Stimulated activated naive CD4-positive, alpha-beta T cell (primary cell): ENCODE measurements at regions not wholly inside any gene's neighbourhood (a gene's known extent, or its start where the extent isn't known, plus 50 kb on each side); places are given as distances from the start of the nearest gene placed in this dataset.

Source experiments
- DNase-seq, 6 experiments: peaks; one replicate each; lab custom pipeline; 2025; lab: John Stamatoyannopoulos, UW

DNA sequence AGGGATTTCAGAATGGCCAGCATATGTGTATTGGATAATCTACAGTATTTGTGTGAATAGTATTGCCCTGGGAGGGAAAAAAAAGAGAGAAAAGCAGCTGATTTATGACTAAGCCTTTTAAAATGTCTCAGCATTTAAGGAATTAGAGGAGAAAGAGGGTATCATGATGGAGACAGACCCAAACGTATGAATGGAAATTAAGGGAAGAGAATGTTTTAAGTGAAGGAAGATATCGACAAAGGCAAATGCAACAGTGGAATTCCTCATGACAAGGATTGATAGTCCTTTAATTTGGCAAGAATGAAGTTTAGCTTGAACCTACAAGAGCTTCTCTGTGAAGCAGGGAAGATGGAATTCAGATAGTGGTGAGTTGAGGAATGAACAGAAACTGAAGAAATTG is 367.3 kb upstream of the POU3F2 start:
- no peak for DNase-seq

DNA sequence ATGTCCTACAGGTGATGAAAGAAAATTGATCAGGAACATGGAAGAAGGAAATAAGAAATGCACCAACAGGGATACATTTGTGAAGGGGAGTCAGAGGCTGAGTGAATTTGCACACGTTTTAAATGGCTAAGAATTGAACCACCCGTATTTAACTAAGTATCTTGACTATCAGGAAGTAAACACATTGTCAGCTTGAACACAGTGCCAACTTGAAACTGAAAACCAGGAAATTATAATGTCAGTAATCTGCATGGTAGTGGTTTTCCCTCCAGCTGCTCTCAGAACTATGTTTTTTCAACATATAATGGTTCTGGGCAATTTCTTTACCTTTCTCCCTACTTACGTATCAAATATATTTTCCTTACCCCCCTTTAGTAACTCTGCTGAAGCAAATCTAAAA is 366.5 kb upstream of the POU3F2 start:
- no peak for DNase-seq

DNA sequence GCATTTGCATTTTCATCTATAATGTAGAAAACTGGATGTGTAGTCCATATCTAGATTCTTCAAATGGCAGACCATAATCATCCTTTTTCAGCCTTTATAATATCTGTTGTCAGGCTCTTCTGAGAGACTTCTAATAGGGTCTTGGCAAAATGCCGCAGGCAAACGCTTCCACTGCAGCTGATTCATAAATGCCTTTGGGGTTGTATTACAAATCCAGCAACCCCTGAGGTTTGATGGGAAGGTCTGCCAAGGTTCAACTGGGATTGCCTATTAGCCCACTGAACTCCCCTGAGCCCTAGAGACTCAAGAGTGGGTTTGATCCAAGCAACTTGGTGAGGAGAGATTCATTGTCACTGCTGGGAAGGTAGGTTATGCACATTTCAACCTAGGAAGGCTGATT is 365.2 kb upstream of the POU3F2 start:
- no peak for DNase-seq

DNA sequence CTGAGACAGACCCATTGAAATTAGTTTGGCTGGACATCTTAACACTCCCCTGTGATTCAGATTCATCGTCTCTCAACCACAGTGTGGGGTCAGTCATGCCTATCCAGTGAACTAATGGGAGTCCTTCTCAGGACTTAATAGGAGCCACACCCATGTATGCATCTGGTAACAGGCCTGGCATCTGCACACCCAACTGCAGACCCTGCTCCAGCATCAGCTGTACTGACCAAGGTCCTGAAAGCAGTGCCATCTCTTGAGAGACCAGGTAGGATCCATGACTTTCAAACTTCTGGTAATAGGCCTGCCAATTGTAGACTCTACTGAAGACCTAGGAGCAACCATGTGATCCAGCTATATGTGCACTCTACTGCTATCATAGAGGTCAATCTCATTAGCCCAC is 363.6 kb upstream of the POU3F2 start:
- no peak for DNase-seq

DNA sequence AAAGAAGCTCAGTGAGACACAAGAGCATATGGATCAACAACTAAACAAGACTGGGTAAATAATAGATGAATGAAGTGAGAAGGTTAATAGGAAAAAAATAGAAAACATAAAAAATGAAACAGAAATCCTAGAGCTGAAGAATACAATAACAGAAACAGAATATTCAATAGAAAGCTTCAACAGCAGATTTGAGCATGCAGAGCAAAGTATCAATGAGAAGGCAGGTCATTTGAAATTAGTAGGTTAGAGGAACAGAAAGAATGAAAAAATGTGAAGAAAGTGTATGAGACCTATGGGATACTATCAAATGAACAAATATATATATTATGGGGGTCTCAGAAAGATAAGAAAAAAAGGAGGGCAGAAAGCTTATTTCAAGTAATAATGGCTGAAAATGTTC is 362.9 kb upstream of the POU3F2 start:
- DNase-seq: no peak

DNA sequence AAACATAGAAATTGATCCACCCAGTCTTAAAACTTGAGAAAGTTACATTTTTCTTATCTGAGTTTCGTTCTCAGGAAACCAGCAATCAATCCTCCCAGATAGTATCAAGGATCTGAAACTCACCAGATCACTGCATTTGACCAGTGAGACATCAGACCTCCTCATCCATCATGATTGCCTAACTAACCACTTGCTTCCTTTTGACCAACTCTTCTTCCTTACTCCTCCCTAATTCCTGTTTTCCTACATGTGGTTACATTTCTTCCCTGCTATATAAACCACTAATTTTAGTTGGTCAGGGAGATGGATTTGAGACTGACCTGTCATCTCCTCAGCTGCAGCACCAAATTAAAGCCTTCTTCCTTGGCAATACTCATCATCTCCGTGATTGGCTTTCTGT is 357.1 kb upstream of the POU3F2 start:
- no peak for DNase-seq

DNA sequence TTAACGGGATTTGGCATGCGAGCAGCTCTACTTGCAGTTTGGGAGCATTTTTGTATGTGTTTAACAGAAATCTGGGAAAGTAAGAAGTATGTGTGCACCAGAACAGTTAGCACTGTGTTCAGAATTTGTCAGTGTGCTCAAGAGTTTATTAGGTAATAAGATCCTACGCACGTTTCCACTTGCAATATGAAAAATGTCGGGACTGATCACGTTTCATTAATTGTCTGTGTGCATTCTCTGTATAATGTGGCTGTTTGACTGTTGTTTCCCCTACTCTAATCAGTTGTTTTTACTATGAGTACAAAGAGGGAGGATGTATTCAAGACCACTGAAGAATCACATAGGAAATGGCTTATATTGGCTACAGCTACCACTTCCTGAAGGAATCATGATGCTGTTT is 349.7 kb upstream of the POU3F2 start:
- DNase-seq: no peak

DNA sequence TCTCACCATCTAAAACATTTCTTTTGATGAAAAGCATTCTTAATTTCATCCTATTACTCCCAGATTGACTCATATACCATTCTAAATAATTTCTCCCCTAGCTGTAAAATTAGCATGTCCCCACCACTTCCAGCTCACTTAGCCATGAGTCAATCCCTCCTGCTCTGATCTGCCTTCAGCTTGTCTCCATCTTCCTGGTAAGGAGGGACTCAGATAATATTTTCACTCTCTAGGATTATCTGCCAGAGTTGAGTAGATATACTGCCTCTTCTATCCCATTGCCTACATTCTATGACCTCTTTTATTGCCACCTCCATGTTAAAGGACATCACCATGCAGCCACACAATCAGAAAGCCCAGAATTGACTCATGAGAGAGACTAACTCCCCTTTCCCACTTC is 348.8 kb upstream of the POU3F2 start:
- DNase-seq: no peak

DNA sequence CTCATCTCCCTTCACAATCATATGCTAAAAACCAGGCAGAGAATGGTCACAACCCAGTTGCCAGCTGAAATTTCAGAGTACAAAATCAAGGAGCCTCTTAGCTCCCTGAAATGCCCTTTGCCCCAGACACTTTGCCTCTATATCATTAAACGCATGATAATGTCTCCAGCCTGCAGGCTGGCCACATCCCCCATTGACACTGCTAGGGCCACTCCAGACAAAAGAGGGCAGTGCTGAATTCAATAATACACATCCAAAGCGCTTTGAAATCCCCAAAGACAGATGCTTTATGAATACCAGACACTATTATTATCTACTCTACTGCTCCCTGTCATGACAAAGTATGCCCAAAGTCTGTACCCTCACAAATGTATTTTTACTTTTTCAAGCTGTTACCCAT is 348.3 kb upstream of the POU3F2 start:
- no peak for DNase-seq

DNA sequence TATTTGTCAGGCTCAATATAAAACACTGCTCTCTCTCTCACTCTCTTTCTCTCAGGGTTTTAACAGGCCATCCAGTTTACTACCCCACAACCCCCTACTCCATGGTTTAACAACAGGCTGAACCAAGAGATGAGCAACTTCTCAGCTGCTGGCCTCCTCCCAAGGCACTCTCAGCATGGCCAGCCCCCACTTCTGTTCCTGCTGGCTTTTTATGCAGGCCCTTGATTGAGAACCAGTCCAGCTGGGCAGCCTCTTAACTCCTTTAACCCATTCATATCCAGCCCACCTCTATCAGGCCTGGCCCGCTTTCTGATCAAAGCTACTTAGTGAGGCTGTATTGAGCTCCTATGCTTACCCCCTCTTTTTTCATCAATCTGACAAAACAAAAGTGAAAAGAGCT is 346.8 kb upstream of the POU3F2 start:
- DNase-seq: no peak

DNA sequence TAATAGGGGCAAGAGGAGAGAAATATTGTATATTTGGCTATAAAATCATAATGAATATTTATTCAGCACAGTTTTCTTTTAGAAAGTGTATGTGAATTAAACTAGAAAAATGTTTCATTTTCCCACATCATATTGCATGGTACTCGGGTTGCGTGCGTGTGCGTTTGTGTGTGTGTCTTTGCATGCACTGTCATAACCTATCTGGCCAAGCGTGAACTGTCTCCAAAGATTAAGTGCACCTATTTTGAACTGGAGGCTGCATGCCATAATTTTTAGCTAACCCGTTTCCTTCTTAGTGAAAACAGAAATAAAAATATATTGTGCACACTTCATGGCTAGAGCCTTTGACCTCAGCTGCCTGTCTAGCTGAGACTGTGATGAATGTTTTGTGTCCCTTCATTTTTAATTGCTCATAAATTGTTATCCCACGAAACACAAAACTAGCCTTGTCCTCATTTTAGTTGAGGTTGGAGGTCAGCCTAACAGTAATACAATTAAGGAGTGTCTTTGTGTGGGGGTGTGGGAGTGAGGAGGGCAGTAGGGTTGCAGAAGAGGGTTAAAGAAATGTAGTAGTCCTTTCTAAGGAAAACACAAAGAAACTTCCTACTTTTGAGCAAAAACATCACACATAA is 336.1 kb upstream of the POU3F2 start:
- no peak for DNase-seq

DNA sequence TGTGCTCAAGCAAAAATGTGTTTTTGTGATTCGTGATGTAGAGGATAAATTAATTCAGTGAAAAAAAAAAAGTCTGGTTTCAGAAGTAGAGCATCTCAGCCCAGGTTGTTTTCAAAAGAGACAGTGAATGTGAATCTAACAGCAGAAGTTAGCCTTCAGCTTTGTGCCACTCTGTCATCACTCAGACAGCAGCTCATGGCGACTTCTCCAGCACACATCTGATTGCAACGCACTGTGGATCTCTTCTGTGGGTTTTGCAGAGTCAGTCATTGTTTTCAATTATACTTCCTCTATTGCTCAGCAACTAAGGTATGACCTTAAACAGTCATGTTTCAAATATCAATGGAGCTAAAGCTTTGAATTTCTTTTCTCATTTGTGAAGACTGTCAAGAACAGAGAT is 335.5 kb upstream of the POU3F2 start:
- no peak for DNase-seq

DNA sequence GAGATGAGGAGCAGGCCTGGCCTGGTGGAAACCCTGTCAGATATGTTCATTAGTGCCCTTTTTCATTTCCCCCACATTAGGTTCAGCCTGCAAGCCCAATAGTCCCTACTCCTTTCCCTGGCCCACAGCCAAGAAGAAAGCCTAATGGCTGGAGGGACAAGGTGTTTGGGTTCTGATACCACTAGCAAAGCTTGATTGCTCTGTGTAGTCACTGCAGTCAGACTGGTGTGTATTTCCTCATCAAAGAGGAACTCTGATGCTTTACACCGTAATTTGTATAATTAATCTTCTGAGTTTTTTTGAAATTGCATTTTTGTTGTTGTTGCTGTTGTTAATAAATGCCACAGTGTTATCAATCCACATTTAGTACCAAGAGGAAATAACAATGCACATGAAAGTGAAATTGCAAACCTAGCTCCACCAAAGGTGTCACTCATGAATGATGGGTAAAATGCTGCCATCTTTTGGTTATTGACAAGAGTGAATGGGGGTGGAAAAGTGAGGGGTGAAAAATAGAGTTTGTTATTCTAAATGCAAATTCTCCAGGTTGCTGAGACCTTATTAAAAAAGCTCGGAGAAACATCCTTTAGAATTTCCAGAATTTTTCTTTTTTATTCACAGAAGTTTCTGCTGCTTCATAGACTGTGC is 320.2 kb upstream of the POU3F2 start:
- no peak for DNase-seq

DNA sequence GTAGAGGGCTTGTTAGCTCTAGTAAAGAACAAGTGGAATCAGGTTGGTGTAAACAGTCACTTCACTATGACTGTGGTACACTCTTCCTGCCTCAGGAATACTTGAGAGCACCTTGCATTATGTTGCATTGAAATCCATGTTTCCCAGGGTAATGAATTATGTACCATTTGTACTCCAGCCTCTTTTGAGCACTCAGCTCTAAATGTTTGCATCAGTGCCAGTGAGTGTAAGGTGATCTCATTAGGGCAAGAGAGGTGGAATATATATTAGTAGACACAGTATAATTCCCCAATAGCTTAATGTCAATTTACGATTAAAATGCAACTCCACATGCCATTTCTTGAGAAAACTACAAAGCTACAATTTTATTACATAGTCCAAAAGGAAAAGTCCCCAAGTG is 319.6 kb upstream of the POU3F2 start:
- no peak for DNase-seq

DNA sequence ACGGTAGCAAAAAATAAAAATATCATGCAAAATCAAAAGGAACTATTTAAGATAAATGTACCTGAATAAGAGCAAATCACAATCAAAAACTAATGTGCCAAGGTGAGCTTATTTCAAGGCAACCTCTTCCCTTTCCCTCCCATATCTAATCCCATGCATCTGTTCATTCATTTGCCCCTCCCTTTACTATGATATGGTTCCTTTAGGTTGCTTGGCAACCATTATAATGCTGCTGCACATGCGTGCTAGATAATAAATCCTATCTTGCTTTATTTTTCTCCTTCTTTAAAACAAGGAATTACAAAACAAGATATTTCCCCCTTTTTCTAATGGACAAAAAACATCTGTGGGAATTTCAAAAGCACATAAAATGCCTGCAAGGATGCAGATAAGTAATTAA is 318.2 kb upstream of the POU3F2 start:
- no peak for DNase-seq

DNA sequence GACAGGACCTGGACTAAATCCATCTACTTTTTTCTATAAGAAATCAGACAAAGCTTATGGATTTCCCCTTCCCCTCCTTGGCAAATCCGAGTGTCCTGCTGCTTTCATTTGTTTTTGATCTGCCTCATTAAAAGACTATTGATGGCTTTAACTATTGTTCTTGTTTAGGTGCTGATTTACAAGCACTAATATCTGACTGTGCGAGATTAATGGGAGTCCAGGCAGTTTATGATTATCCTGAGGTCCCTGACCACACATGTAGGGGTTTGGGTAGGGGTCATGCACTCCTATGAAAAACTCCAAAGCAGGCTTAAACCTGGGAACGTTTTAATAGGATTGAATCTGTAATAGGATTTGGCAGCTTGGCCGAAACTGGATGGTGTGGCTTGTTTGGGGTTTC is 317.5 kb upstream of the POU3F2 start:
- no peak for DNase-seq

DNA sequence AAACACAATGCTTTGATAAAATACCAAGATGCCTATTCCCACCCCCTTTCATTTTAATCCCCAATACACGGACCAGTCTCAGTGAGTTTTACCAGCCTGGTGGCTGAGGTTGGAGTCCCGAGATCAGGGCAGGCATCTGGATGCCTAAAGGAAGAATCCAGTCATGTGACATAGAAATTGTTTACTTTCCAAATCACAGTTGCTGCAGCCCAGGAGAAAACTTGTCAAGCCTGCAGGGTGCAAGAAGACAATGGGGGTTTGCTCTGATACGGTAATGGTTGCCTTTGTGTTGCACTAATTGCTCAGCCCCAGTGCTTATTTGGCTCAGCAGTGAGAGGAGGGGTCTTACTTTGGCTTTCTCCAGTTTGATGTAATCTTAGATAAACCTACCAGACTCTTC is 308.5 kb upstream of the POU3F2 start:
- DNase-seq: no peak

DNA sequence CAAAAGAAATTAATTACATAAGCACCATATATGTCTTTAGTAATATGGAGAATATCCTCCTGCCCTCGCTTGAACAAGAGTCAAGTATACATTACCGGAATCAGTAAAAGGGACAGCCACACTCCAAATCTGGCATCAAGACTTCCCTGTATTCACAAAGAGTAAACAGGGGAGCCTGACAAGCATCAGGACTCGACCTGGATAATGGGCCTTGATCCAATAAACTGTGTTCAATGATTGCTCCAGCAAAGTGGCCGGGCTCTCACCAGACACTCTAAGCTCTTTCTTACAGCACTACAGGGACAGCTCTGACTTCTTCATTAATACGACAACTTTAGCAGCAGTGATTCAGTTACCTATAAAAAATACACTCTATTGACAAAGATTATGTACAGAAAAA is 307.9 kb upstream of the POU3F2 start:
- no peak for DNase-seq

DNA sequence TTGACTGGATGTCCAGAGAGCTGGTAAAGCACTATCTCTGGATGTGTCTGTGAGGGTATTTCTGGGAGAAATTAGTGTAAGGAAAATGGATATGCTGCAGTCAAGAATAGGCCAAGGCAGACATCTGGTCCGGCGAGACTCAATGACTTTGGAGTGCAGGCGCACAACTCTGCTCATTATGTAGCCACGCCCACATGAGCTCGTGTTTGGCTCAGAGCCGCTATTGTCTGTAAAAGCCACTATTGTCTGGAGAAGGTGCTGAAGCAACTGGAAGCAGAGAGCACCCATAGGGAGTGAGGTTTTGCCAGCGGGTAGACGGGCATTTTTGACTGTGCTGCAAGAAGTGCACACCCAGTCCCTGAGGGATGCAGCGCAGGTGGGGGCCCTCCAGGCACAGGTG is 305.0 kb upstream of the POU3F2 start:
- DNase-seq: no peak

DNA sequence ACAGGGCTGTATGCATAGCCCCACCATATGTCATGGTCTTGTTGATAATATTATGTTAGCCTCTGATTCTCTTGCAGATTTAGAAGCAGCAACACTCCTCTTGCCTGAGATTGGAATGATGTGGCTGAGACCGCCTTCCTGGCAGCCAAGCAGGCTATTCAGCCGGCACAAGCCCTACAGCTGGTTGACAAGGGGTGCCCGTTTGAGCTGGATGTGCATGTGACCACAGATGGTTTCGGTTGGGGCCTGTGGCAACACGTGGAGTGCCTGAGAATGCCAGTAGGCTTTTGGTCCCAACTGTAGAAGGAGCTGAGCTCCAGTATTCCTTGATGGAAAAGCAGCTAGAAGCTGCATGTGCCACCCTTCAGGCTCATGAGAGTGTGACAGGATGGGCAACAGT is 303.6 kb upstream of the POU3F2 start:
- no peak for DNase-seq

DNA sequence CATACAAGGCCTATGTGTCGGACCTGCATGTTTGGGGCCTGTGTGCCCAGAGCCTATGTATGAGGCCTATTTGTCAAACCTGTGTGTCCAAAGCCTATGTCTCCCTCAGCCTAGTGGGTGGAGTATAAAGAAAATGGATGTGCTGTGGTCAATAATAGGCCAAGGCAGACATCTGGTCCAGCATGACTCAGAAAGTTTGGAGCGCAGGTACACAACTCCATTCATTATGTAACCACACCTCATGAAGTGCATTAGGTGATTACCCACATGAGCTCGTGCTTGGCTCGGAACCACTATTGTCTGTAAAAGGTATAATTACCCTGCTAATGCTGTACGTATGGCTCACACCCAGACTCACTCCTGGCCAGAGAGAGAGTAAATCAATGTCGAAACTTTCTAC is 302.4 kb upstream of the POU3F2 start:
- no peak for DNase-seq

DNA sequence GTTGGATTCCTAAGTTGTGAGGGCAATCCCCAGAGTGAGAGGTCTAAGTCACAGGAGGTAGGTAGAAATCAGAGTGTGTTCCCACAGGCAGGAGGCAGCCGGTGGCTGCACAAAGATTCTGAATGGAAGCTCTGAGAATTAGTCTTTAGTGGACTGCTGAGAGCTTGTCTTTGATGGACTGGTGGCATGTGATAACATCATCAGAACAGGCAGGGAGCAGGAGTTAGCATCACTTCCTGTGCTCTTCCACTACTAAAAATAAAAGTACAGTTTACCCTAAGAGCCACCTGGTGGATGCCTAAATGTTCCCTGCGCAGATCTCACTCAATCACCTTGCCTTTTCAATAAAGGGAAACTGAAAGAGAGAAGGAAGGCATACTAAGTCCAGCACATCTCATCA is 294.6 kb upstream of the POU3F2 start:
- DNase-seq: no peak

DNA sequence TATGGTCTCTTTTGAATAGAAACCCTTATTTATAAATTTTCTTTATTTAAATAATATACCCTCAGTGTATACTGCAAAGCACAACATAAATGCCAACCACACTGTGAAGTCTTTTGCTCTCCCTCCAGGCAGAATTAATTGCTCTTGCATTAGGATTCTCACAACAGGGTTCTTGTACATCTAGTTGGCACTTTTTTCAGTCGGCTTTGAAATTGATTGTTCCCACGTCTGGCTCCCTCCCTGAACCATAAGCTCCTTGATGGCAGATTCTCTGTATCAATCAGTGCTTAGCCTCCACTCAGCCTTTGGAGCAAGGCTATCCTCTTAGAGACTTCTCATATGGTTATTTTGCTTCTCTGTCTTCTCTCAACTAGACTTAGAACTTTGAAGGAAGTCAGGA is 288.0 kb upstream of the POU3F2 start:
- DNase-seq: no peak

DNA sequence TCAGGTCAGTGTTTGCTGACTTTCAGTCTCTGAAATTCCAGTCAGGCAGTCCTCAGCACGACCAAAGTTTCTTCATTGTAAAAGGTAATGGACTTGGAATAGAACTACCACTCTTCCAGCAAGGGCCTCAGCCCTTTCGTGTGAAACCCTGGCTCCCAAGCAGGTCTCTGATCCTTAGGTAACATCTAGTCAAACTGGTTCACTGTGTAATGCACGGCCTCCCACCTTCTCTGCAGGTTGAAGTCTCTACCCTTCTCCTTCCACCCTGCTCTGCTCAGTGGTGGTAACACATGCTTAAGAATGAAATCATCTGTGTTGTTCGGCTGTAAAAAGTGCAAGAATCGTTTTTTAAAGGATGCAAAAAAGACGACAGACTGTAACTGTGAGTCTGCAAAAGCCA is 287.2 kb upstream of the POU3F2 start:
- no peak for DNase-seq
